CD4-positive, alpha-beta memory T cell (primary cell): ENCODE measurements at regions not wholly inside any gene's neighbourhood (a gene's known extent, or its start where the extent isn't known, plus 50 kb on each side); places are given as distances from the start of the nearest gene placed in this dataset.

ENCODE experiments used
- CTCF ChIA-PET: fragments of 350-600 bp; sonication (Branson Sonifier 250); formaldehyde crosslinking; loops from one replicate; lab custom pipeline; 2021; ENCODE audit warnings: inconsistent platforms; ENCODE audit not compliant: partially characterized antibody; lab: Charles Lee
- POLR2A ChIA-PET: fragments of 350-600 bp; sonication (Branson Sonifier 250); formaldehyde crosslinking; loops from one replicate; lab custom pipeline; 2021; ENCODE audit not compliant: partially characterized antibody; lab: Charles Lee
- DNase-seq, 5 donors: peaks; one replicate each; pipeline versions ENCODE4 v3.0.0 to v3.0.0-alpha.2; 2020 to 2022; ENCODE audit warnings: mixed read lengths in 1 of 5
- H3K27ac ChIP-seq: one replicate; pipeline ENCODE4 v1.7.0; 2013; ENCODE audit warnings: low read depth, low read length
- H3K27me3 ChIP-seq: 2 replicates; pipeline ENCODE4 v1.7.0; 2013; ENCODE audit warnings: mild to moderate bottlenecking, low read length, moderate library complexity; ENCODE audit not compliant: insufficient read depth
- H3K36me3 ChIP-seq: 2 replicates; pipeline ENCODE4 v1.7.0; 2013; ENCODE audit warnings: mild to moderate bottlenecking, low read length, moderate library complexity; ENCODE audit not compliant: insufficient read depth
- H3K4me1 ChIP-seq: 2 replicates; pipeline ENCODE4 v1.7.0; 2013; ENCODE audit warnings: mild to moderate bottlenecking, low read length, moderate library complexity; ENCODE audit not compliant: insufficient read depth
- H3K4me3 ChIP-seq, 2 donors: one replicate each; pipeline ENCODE4 v1.7.0; 2013; ENCODE audit warnings: low read length in 2 of 2, mild to moderate bottlenecking in 1 of 2
- H3K9me3 ChIP-seq, 2 donors: one replicate each; pipeline ENCODE4 v1.7.0; 2013; ENCODE audit warnings: low read length in 2 of 2, control low read depth in 1 of 2; ENCODE audit not compliant: control insufficient read depth in 1 of 2
- H3K27ac Mint-ChIP-seq, 7 donors: one replicate each; pipeline ENCODE4 v1.8.0; 2020 to 2021; ENCODE audit warnings: mixed read lengths in 7 of 7, mild to moderate bottlenecking in 6 of 7, inconsistent platforms in 3 of 7, moderate library complexity in 3 of 7
- H3K27me3 Mint-ChIP-seq, 2 donors: one replicate each; pipeline ENCODE4 v1.8.0; 2020 to 2021; ENCODE audit warnings: mixed read lengths in 2 of 2
- H3K36me3 Mint-ChIP-seq, 2 donors: one replicate each; pipeline ENCODE4 v1.8.0; 2020 to 2021; ENCODE audit warnings: mixed read lengths in 2 of 2, inconsistent platforms in 1 of 2, mild to moderate bottlenecking in 1 of 2
- H3K4me1 Mint-ChIP-seq, 4 donors: one replicate each; pipeline ENCODE4 v1.8.0; 2020 to 2021; ENCODE audit warnings: mixed read lengths in 4 of 4, mild to moderate bottlenecking in 1 of 4
- H3K4me3 Mint-ChIP-seq, 8 donors: one replicate each; pipeline ENCODE4 v1.8.0; 2020 to 2021; ENCODE audit warnings: mixed read lengths in 8 of 8, mild to moderate bottlenecking in 7 of 8, moderate library complexity in 6 of 8, inconsistent platforms in 3 of 8
- H3K9me3 Mint-ChIP-seq, 8 donors: one replicate each; pipeline ENCODE4 v1.8.0; 2020 to 2021; ENCODE audit warnings: mixed read lengths in 8 of 8, mild to moderate bottlenecking in 5 of 8, inconsistent platforms in 3 of 8, moderate library complexity in 1 of 8
- intact Hi-C: fragments of 100-400 bp; cut with micrococcal nuclease; formaldehyde crosslinking; loops from one replicate; pipeline ENCODE4 v1.15.1; 2023

DNA sequence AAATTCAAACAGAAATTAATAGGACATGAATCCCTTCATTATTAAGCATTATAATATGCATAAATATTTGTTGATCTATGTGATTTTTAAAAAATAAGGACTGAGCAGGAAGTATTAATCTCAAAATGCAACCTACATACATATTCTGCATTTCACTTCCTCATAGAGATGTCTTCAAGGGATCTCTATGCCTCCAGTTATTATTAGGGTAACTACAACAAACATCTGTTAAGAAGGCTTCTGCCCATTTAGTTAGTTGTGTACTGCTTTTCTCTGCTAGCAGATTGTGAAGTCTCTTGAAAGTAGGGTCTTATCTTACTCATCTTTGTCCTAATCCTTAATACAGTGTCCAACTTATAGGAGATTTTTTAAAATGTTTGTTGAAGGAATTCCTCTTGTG lies 414.1 kb downstream of the ACTL7B start:
- H3K27me3 ChIP-seq, result no peaks in the 10 kb centered on the region
- no peak overlapping the region for H3K27ac ChIP-seq
- intact Hi-C loops, result no loop called here
- Mint-ChIP-seq H3K9me3 (peaks cover 0 to 15% (median 2%) of the 10 kb centered on the region in 8 donors), H3K4me1 (no peaks in the 10 kb centered on the region), H3K27me3 (no peaks in the 10 kb centered on the region), H3K4me3 (no peak overlapping the region), H3K27ac (no peak overlapping the region), H3K36me3 (no peaks in the 10 kb centered on the region)
- H3K4me1 ChIP-seq, result no peaks in the 10 kb centered on the region
- no peaks in the 10 kb centered on the region for H3K36me3 ChIP-seq
- no peaks in the 10 kb centered on the region for H3K9me3 ChIP-seq
- DNase-seq, result no peak
- ChIA-PET CTCF (interaction anchor here (0.6 kb wide), 1 partner anchor 207 kb away, joined by 3 read pairs; no protein-coding TSS in a partner anchor), POLR2A (no interaction called here)
- no peak overlapping the region for H3K4me3 ChIP-seq

DNA sequence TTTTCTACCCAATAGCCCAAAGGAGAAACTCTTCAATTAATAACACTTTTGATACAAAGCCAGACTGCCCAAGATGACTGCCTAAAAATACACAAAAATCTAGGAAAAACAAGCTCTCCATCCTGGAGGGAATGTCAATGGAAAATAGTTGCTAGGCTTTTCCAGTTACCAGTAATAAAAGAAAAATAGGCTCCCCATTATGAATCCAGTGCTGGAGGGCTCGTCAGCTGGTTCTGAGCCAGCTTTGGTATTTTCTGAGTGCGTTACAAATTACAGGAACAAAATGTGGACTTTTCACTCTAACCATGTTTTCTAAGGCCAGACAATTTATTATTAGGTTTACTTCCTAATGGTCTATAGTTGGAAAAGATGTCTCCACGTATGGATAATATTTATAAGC lies 414.5 kb downstream of the ACTL7B start:
- Histone ChIP-seq H3K4me1 (no peaks in the 10 kb centered on the region), H3K27ac (no peak overlapping the region), H3K9me3 (no peaks in the 10 kb centered on the region), H3K4me3 (no peak overlapping the region), H3K27me3 (no peaks in the 10 kb centered on the region), H3K36me3 (no peaks in the 10 kb centered on the region)
- Mint-ChIP-seq H3K27me3 (no peaks in the 10 kb centered on the region), H3K4me3 (no peak overlapping the region), H3K27ac (no peak overlapping the region), H3K36me3 (no peaks in the 10 kb centered on the region), H3K9me3 (peaks cover 0 to 11% (median 2%) of the 10 kb centered on the region in 8 donors), H3K4me1 (no peaks in the 10 kb centered on the region)
- POLR2A ChIA-PET, result no interaction called here
- no peak for DNase-seq
- intact Hi-C loops, result no loop called here
- CTCF ChIA-PET, result interaction anchor here (0.6 kb wide), 1 partner anchor 207 kb away, joined by 3 read pairs; no protein-coding TSS in a partner anchor

DNA sequence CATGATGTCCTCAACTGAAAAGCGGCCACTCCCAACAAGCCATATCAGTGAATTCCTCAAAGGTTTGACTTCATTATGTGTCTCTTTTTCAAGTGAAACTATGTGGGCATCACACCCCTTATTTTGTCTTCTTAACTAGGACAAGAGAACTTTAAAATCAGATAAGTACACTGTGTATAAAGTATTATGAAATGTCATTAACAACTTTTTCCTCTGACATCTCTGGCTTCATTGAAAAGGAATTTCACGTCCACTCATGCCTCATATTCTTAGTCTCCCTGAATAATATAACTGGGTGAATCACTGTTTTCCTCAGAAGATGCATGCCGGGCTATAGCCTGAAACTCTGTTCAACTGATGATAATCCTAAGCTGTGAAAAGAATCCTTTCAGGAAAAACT lies 415.8 kb downstream of the ACTL7B start:
- no peaks in the 10 kb centered on the region for H3K27me3 ChIP-seq
- H3K27ac ChIP-seq, result no peak overlapping the region
- no peak overlapping the region for H3K4me3 ChIP-seq
- Mint-ChIP-seq H3K9me3 (peaks cover 0 to 6% (median under 1%) of the 10 kb centered on the region in 8 donors), H3K4me3 (no peak overlapping the region), H3K27me3 (no peaks in the 10 kb centered on the region), H3K4me1 (no peaks in the 10 kb centered on the region), H3K27ac (no peak overlapping the region), H3K36me3 (no peaks in the 10 kb centered on the region)
- no peaks in the 10 kb centered on the region for H3K9me3 ChIP-seq
- CTCF ChIA-PET, result no interaction called here
- intact Hi-C loops, result no loop called here
- H3K36me3 ChIP-seq, result no peaks in the 10 kb centered on the region
- DNase-seq, result no peak
- no peaks in the 10 kb centered on the region for H3K4me1 ChIP-seq
- POLR2A ChIA-PET, result no interaction called here

DNA sequence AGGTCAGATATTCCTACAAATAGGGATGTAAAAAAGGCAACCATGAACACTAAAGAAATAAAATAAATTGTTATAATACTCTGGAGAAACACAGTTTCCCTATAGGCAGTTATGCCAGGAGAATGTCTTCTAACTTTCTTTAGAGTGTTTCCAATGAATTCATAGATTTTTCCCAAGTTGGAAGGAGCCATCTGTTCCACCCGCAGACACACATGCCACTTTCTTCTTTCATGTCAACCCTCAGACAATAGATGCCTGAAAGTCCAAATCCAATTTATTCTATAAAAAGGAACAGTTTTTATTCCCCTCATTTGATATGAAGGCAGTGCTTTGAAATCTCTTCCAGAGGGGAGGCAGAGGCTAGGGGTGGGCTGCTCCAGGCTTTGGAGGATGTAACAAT lies 418.1 kb downstream of the ACTL7B start:
- Histone ChIP-seq H3K27ac (no peak overlapping the region), H3K9me3 (no peaks in the 10 kb centered on the region), H3K4me3 (no peak overlapping the region), H3K36me3 (no peaks in the 10 kb centered on the region), H3K27me3 (no peaks in the 10 kb centered on the region), H3K4me1 (no peaks in the 10 kb centered on the region)
- Mint-ChIP-seq H3K4me1 (no peaks in the 10 kb centered on the region), H3K36me3 (no peaks in the 10 kb centered on the region), H3K27ac (no peak overlapping the region), H3K27me3 (no peaks in the 10 kb centered on the region), H3K4me3 (no peak overlapping the region), H3K9me3 (peaks cover 0 to 10% (median 2%) of the 10 kb centered on the region in 8 donors)
- POLR2A ChIA-PET, result no interaction called here
- intact Hi-C loops, result no loop called here
- DNase-seq, result no peak
- CTCF ChIA-PET, result no interaction called here

DNA sequence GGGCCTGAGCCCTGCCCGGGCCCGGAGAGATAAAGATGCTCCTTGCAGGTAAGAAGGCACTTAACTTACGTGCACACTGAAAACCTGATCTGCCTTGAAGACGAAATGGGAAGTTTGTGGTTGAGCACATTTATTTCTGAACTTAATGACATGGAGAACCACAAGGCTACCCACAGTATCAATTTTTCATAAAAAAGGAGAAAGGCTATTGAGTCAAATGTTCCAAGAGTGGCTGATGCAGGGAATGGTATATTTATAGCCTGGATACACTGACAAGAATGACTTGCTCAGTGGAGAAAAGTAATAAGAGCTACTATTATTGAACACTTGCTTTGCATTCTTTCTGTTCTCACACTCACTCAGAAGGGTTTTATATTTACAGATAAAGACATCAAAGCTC lies 419.3 kb downstream of the ACTL7B start:
- Histone ChIP-seq H3K36me3 (no peaks in the 10 kb centered on the region), H3K27ac (no peak overlapping the region), H3K4me3 (no peak overlapping the region), H3K9me3 (no peaks in the 10 kb centered on the region), H3K4me1 (no peaks in the 10 kb centered on the region), H3K27me3 (no peaks in the 10 kb centered on the region)
- DNase-seq, result no peak
- Mint-ChIP-seq H3K36me3 (no peaks in the 10 kb centered on the region), H3K9me3 (peaks cover 0 to 12% (median 4%) of the 10 kb centered on the region in 8 donors), H3K4me3 (no peak overlapping the region), H3K27ac (no peak overlapping the region), H3K27me3 (no peaks in the 10 kb centered on the region), H3K4me1 (no peaks in the 10 kb centered on the region)
- ChIA-PET CTCF (no interaction called here), POLR2A (no interaction called here)
- intact Hi-C loops, result no loop called here

DNA sequence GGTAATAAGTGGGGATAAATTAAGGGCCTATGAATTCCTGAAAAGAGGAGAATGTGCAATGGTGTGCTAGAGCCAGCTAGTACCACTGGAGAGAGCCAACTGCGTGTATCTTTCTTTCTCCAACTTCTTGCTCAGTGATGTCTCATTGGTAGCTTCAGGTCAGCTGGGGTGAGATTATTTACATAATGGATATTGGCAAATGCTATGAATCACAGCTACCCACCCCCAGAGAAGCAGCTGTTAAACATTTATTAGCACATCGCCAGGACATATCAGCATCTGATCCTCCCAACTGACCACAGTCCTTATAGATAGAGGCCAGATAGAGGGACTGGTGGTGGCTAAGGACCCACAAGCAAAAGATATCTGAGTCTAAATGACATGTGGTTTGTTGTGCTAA lies 421.3 kb downstream of the ACTL7B start:
- ChIA-PET CTCF (no interaction called here), POLR2A (no interaction called here)
- Histone ChIP-seq H3K27ac (no peak overlapping the region), H3K27me3 (no peaks in the 10 kb centered on the region), H3K36me3 (no peaks in the 10 kb centered on the region), H3K4me3 (no peak overlapping the region), H3K9me3 (no peaks in the 10 kb centered on the region), H3K4me1 (no peaks in the 10 kb centered on the region)
- Mint-ChIP-seq H3K4me3 (no peak overlapping the region), H3K9me3 (peaks cover 6 to 21% (median 12%) of the 10 kb centered on the region in 8 donors), H3K27me3 (no peaks in the 10 kb centered on the region), H3K27ac (no peak overlapping the region), H3K36me3 (no peaks in the 10 kb centered on the region), H3K4me1 (no peaks in the 10 kb centered on the region)
- no peak for DNase-seq
- intact Hi-C loops, result no loop called here

DNA sequence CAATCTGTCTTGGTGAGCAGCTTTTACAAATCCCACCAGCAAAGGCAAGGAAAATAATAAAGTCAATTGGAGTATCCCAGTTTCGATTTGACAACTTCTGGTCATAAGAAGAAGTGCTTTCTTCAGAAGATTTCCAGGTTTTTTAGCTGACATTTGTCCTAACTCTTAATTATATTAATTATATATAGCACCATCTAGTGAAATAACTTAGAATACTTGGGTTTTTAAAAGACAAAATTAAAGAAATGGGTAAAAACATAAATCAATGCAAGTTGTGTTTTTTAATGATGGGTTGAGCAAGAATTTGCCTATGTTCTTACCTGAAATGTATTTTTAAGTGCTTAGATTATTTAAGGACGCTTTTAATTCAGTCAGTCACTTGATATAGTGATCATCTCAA lies 421.8 kb downstream of the ACTL7B start:
- DNase-seq, result no peak
- Mint-ChIP-seq H3K4me1 (no peaks in the 10 kb centered on the region), H3K4me3 (no peak overlapping the region), H3K27ac (no peak overlapping the region), H3K36me3 (no peaks in the 10 kb centered on the region), H3K27me3 (no peaks in the 10 kb centered on the region), H3K9me3 (peaks cover 6 to 25% (median 13%) of the 10 kb centered on the region in 8 donors)
- Histone ChIP-seq H3K36me3 (no peaks in the 10 kb centered on the region), H3K4me3 (no peak overlapping the region), H3K27ac (no peak overlapping the region), H3K9me3 (no peaks in the 10 kb centered on the region), H3K4me1 (no peaks in the 10 kb centered on the region), H3K27me3 (no peaks in the 10 kb centered on the region)
- POLR2A ChIA-PET, result no interaction called here
- intact Hi-C loops, result no loop called here
- CTCF ChIA-PET, result no interaction called here

DNA sequence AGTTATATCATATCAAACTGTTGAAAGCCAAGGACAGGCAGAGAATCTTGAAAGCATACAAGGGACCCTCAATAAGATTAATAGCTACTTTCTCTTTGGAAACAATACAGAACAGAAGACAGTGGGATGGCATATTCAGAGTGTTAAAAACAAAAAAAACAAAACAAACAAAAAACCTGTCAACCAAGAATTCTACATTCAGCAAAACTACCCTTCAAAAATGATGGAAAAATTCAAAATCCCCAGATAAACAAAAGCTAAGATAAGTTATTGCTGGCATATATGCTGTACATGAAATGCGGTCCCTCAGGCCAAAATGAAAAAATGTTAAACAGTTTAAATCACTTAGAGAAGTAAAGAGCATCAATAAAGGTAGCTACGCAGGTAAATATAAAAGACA lies 425.1 kb downstream of the ACTL7B start:
- H3K4me1 Mint-ChIP-seq, result no peaks in the 10 kb centered on the region
- no peaks in the 10 kb centered on the region for H3K9me3 ChIP-seq
- H3K27ac ChIP-seq, result no peak overlapping the region
- H3K4me3 ChIP-seq, result no peak overlapping the region
- ChIA-PET POLR2A (no interaction called here), CTCF (no interaction called here)
- no peaks in the 10 kb centered on the region for H3K4me1 ChIP-seq
- H3K27ac Mint-ChIP-seq, result no peak overlapping the region
- H3K4me3 Mint-ChIP-seq, result no peak overlapping the region
- H3K27me3 Mint-ChIP-seq, result no peaks in the 10 kb centered on the region
- intact Hi-C loops, result no loop called here
- no peak for DNase-seq
- H3K36me3 ChIP-seq, result no peaks in the 10 kb centered on the region
- H3K36me3 Mint-ChIP-seq, result no peaks in the 10 kb centered on the region
- no peaks in the 10 kb centered on the region for H3K27me3 ChIP-seq
- H3K9me3 Mint-ChIP-seq, result peaks cover 3 to 35% (median 19%) of the 10 kb centered on the region in 8 donors
